ENCODE measurements at regions not wholly inside any gene's neighbourhood (a gene's known extent, or its start where the extent isn't known, plus 50 kb on each side); places are given as distances from the start of the nearest gene placed in this dataset.

- no peak for TF ChIP-seq EP300 (IDR thresholded peaks at IDR 0.05)
- no peak for TF ChIP-seq CTCF (IDR thresholded peaks at IDR 0.05)
- TF ChIP-seq POLR2A (IDR thresholded peaks at IDR 0.05) = no peak
- no peak for TF ChIP-seq POLR2AphosphoS5 (IDR thresholded peaks at IDR 0.05)
These were observed 1290.4 kb upstream of the CHAC2 start for GRCh38 chr2:52477166-52477565.
